ENCODE measurements at regions not wholly inside any gene's neighbourhood (a gene's known extent, or its start where the extent isn't known, plus 50 kb on each side); places are given as distances from the start of the nearest gene placed in this dataset.

DNA sequence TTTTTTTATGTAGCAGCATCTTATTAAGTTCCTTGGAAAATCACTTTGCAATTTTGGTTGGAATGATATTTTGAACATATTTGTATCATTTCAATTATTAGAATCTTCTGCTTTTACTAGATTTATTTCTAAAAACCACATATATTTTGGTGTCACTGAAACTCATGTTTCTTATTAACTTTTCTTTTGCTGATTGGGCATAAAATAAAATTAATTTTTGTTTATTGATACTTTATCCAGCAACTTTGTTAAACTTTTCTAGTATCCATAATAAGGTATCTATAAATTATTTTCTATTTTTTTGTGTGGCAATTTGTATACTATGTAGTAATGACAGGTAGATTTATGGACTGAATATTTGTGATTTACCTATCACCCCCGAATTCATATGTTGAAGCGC, 556.4 kb upstream of the ATXN8OS start:
- no peak for ATAC-seq
- intact Hi-C loops (cut with DNase I), result no loop called here
- H3K27me3 ChIP-seq, result no peaks in the 10 kb centered on the region
- DNase-seq, result no peak
- 90 to 97% (median 95%) methylated on average over 2 of the region's 2 CpGs for WGBS, 4 donors
- TF ChIP-seq, protein P1, sequence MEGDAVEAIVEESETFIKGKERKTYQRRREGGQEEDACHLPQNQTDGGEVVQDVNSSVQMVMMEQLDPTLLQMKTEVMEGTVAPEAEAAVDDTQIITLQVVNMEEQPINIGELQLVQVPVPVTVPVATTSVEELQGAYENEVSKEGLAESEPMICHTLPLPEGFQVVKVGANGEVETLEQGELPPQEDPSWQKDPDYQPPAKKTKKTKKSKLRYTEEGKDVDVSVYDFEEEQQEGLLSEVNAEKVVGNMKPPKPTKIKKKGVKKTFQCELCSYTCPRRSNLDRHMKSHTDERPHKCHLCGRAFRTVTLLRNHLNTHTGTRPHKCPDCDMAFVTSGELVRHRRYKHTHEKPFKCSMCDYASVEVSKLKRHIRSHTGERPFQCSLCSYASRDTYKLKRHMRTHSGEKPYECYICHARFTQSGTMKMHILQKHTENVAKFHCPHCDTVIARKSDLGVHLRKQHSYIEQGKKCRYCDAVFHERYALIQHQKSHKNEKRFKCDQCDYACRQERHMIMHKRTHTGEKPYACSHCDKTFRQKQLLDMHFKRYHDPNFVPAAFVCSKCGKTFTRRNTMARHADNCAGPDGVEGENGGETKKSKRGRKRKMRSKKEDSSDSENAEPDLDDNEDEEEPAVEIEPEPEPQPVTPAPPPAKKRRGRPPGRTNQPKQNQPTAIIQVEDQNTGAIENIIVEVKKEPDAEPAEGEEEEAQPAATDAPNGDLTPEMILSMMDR (IDR thresholded peaks at IDR 0.05), result no peak
- no peak for TF ChIP-seq POLR2A (IDR thresholded peaks at IDR 0.05)
- no peak overlapping the region for H3K27ac ChIP-seq
- H3K9me3 ChIP-seq, result peaks cover 0 to 7% (median 0%) of the 10 kb centered on the region in 12 donors
- H3K4me3 ChIP-seq, result no peak overlapping the region
- no peaks in the 10 kb centered on the region for H3K4me1 ChIP-seq
- no peaks in the 10 kb centered on the region for H3K36me3 ChIP-seq

DNA sequence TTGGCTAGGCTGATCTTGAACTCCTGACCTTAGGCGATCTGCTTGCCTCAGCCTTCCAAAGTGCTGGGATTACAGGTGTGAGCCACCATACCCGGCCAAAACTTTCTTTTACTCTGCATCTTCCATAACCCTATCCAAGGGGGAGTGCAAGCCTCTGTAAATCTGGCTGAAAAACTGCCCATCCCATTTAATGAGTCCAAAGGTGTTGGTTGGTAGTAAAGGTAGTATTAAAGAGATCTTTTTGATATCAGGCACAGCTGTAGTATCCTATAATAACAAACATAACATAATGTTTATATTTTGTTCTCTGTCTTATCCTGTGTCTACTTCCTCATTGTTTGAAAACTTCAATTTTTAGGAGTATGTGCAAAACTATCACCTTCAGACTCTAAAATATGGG, 559.8 kb upstream of the ATXN8OS start:
- DNase-seq (no peak), ATAC-seq (no peak)
- no peaks in the 10 kb centered on the region for H3K36me3 ChIP-seq
- WGBS, 4 donors, result 73 to 91% (median 78%) methylated on average over 2 of the region's 2 CpGs
- TF ChIP-seq POLR2A (IDR thresholded peaks at IDR 0.05), result no peak
- TF ChIP-seq, protein P1 (IDR thresholded peaks at IDR 0.05), result no peak
- no peaks in the 10 kb centered on the region for H3K4me1 ChIP-seq
- intact Hi-C loops (cut with DNase I), result no loop called here
- no peaks in the 10 kb centered on the region for H3K9me3 ChIP-seq
- H3K27me3 ChIP-seq, result no peaks in the 10 kb centered on the region
- no peak overlapping the region for H3K27ac ChIP-seq
- no peak overlapping the region for H3K4me3 ChIP-seq

DNA sequence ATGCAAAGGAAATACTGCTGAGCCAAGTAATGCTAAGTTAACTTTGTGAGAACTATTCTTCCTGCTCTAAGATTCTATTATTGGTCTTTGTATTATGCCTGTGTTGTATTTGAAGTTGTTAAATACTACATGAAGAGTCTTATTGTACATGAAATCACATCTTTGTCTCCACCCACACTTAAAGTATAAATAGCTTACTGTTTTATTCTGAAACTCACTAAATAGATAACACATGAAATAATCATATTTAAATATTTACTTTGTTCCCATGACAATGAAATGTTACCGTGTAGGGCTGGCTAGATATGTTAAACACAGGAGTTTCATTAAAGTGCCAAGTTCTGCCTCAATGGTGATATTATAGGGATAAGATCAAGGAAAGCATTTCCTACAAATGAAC, 562.1 kb upstream of the ATXN8OS start:
- no peaks in the 10 kb centered on the region for H3K4me1 ChIP-seq
- H3K9me3 ChIP-seq, result no peaks in the 10 kb centered on the region
- no peaks in the 10 kb centered on the region for H3K27me3 ChIP-seq
- TF ChIP-seq POLR2A (IDR thresholded peaks at IDR 0.05), result no peak
- TF ChIP-seq, protein P1 (IDR thresholded peaks at IDR 0.05), result no peak
- 39 to 51% (median 42%) methylated on average over 1 of the region's 1 CpG for WGBS, 4 donors
- no peak overlapping the region for H3K4me3 ChIP-seq
- ATAC-seq, result no peak
- intact Hi-C loops (cut with DNase I), result no loop called here
- DNase-seq, result no peak
- no peak overlapping the region for H3K27ac ChIP-seq
- no peaks in the 10 kb centered on the region for H3K36me3 ChIP-seq

DNA sequence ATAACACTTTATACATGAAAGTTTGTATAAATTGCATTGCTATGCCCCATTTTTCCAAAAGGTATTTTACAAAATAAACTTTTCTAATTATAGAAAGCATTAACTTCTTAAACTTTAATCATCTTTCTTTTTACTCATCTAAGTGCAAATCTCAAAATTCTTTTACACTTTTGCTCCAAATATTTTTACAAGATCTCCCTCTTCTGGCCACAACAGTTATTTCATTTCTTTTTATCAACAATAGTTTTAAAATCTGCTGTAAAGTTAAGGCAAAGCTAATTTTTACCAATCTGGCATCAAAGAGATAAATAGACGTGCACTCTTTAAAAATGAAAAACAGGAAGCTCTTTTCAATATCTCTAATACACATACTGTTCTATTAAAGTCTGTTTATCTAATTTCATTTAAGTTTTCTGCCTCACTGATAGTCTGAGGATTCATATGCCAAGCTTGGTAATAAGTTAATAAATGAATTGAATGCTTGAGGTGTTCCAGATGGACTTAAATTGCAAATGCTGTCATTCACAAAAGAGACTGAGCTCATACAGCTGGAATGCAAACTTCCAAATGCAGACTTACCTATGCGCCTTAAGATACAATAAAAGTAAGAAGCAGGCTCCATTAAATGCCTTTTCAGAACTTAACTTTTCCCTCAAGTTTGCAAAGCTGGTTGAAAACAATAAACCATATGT, 583.0 kb upstream of the ATXN8OS start:
- Histone ChIP-seq H3K27me3 (no peaks in the 10 kb centered on the region), H3K9me3 (no peaks in the 10 kb centered on the region), H3K4me1 (no peaks in the 10 kb centered on the region), H3K27ac (no peak overlapping the region), H3K36me3 (no peaks in the 10 kb centered on the region), H3K4me3 (no peak overlapping the region)
- intact Hi-C loops (cut with DNase I), result no loop called here
- DNase-seq (no peak), ATAC-seq (no peak)
- WGBS, 4 donors, result 40 to 47% (median 43%) methylated on average over 2 of the region's 2 CpGs
- TF ChIP-seq POLR2A (IDR thresholded peaks at IDR 0.05), result no peak
- TF ChIP-seq, protein P1 (IDR thresholded peaks at IDR 0.05), result peak in 3 of 12 donors; percentile 8 to 28 (median 27)

Measured in heart left ventricle (tissue), 16 donors.